ENCODE measurements at regions not wholly inside any gene's neighbourhood (a gene's known extent, or its start where the extent isn't known, plus 50 kb on each side); places are given as distances from the start of the nearest gene placed in this dataset.

- TF ChIP-seq CUX1 (IDR thresholded peaks at IDR 0.05; ENCODE audit: insufficient replicate concordance, low read depth, low read length) (no peak), ZNF592 (IDR thresholded peaks at IDR 0.05) (no peak), ZNF207 (IDR thresholded peaks at IDR 0.05; ENCODE audit: borderline replicate concordance) (no peak), POLR2A (IDR thresholded peaks at IDR 0.05; ENCODE audit: low read depth, low read length) (no peak)
Observed at GRCh38 chr1:194233069-194233468, 1046.7 kb upstream of the B3GALT2 start (continued).
